ENCODE measurements at regions not wholly inside any gene's neighbourhood (a gene's known extent, or its start where the extent isn't known, plus 50 kb on each side); places are given as distances from the start of the nearest gene placed in this dataset.

- Histone ChIP-seq H2BK5ac (ENCODE audit: low read depth, low read length) (no peak overlapping the region), H3K23me2 (ENCODE audit: low read depth, low read length) (no peaks in the 10 kb centered on the region), H3K23ac (ENCODE audit: insufficient read length) (no peak overlapping the region), H3K4me2 (ENCODE audit: insufficient read depth in 1 of 2, low read depth in 2 of 2, low read length in 2 of 2) (no peak overlapping the region), H3K79me1 (ENCODE audit: low read depth, low read length) (no peaks in the 10 kb centered on the region), H2AK5ac (ENCODE audit: low read depth, low read length) (no peak overlapping the region), H3K18ac (ENCODE audit: extremely low read depth, low read length) (no peak overlapping the region), H3K79me2 (ENCODE audit: control insufficient read depth in 1 of 2, insufficient read depth in 2 of 2, low read length in 2 of 2) (no peaks in the 10 kb centered on the region), H3K27me3 (replicated peaks in 1 of 4; ENCODE audit: control insufficient read depth in 3 of 4, extremely low read depth in 1 of 4, insufficient read depth in 3 of 4, low read length in 3 of 4) (no peaks in the 10 kb centered on the region), H2AFZ (ENCODE audit: low read length) (no peak overlapping the region), H3K9me3 (ENCODE audit: insufficient read depth in 2 of 2, low read depth in 1 of 2, low read length in 1 of 2) (no peaks in the 10 kb centered on the region), H2BK120ac (replicated peaks; ENCODE audit: low read depth, low read length) (no peak overlapping the region), H3K56ac (replicated peaks; ENCODE audit: insufficient read length, low read depth, low read length) (no peak overlapping the region), H3K4me1 (replicated peaks in 1 of 4; ENCODE audit: control insufficient read depth in 3 of 4, insufficient read depth in 4 of 4, low read length in 3 of 4) (no peaks in the 10 kb centered on the region), H4K8ac (ENCODE audit: extremely low read depth, insufficient read depth, low read length) (0 out of 2 replicates have a peak overlapping the region, but pooled peaks have one; percentile 23), H4K20me1 (replicated peaks in 1 of 2; ENCODE audit: control insufficient read depth in 1 of 2, insufficient read depth in 2 of 2, low read length in 2 of 2) (no peaks in the 10 kb centered on the region), H3K14ac (ENCODE audit: insufficient read length) (no peak overlapping the region), H4K5ac (ENCODE audit: insufficient read length, low read depth, low read length) (no peak overlapping the region), H4K91ac (replicated peaks; ENCODE audit: insufficient read length, low read length) (no peak overlapping the region), H3K27ac (ENCODE audit: low read depth, low read length) (no peak overlapping the region), H3K36me3 (ENCODE audit: control insufficient read depth in 2 of 4, insufficient read depth in 4 of 4, low read length in 3 of 4) (no peaks in the 10 kb centered on the region), H2BK20ac (ENCODE audit: low read length) (no peak overlapping the region), H2BK15ac (ENCODE audit: low read length) (no peak overlapping the region), H2BK12ac (ENCODE audit: low read depth, low read length) (no peak overlapping the region), H3K4me3 (ENCODE audit: extremely low read depth in 1 of 4, insufficient read depth in 2 of 4, low read depth in 3 of 4, low read length in 4 of 4) (no peak overlapping the region), H3K4ac (replicated peaks; ENCODE audit: insufficient read length, low read depth, low read length) (no peak overlapping the region), H3K9ac (replicated peaks in 1 of 4; ENCODE audit: extremely low read depth in 1 of 4, low read depth in 3 of 4, low read length in 3 of 4) (no peak overlapping the region)
- ChIA-PET CTCF (ENCODE audit: partially characterized antibody) (no interaction called here), POLR2A (ENCODE audit: partially characterized antibody) (no interaction called here)
- DNase-seq (ENCODE audit: low read depth in 1 of 2, low spot score in 2 of 2) (peak in 1 of 2 experiments; percentile 11), FAIRE-seq (no peak)
- TF ChIP-seq CREB1 (IDR thresholded peaks at IDR 0.05), result no peak
- no peak for TF ChIP-seq ATF3 (IDR thresholded peaks at IDR 0.05; ENCODE audit: insufficient read depth, low read depth, low read length)
- TF ChIP-seq EGR1 (IDR thresholded peaks at IDR 0.05; ENCODE audit: borderline replicate concordance, low read depth, low read length), result no peak
- TF ChIP-seq SRF (IDR thresholded peaks at IDR 0.05; ENCODE audit: low read depth, low read length), result no peak
- TF ChIP-seq CBX8 (IDR thresholded peaks at IDR 0.05; ENCODE audit: borderline replicate concordance, low read depth, low read length), result no peak
- no peak for TF ChIP-seq CHD2 (IDR thresholded peaks at IDR 0.05; ENCODE audit: low read length)
- TF ChIP-seq RBBP5 (IDR thresholded peaks at IDR 0.05; ENCODE audit: borderline replicate concordance, low read depth, low read length), result no peak
- TF ChIP-seq JUND (IDR thresholded peaks at IDR 0.05; ENCODE audit: low read length), result no peak
- TF ChIP-seq POLR2A (IDR thresholded peaks at IDR 0.05; ENCODE audit: control extremely low read depth in 1 of 2, low read depth in 2 of 2, low read length in 2 of 2), result no peak
- no peak for TF ChIP-seq E2F6 (IDR thresholded peaks at IDR 0.05)
- no peak for TF ChIP-seq EP300 (IDR thresholded peaks at IDR 0.05; ENCODE audit: borderline replicate concordance in 1 of 2, low read depth in 2 of 2, low read length in 2 of 2)
- TF ChIP-seq TAF1 (IDR thresholded peaks at IDR 0.05; ENCODE audit: low read depth, low read length), result no peak
- TF ChIP-seq SIX5 (IDR thresholded peaks at IDR 0.05; ENCODE audit: low read depth, low read length), result no peak
- TF ChIP-seq BACH1 (IDR thresholded peaks at IDR 0.05; ENCODE audit: low read length), result no peak
- TF ChIP-seq SP1 (IDR thresholded peaks at IDR 0.05; ENCODE audit: low read depth, low read length), result no peak
- 87% methylated on average over 4 of the region's 4 CpGs; no CpG with 5 or more reads in 1 of the 2 experiments for WGBS, 2 experiments (ENCODE audit: extremely low coverage in 1 of 2, insufficient coverage in 1 of 2, insufficient read length in 1 of 2, insufficient replicate concordance in 2 of 2, low coverage in 1 of 2, low lambda C conversion rate in 2 of 2, missing lambda C conversion rate in 1 of 2)
These were observed 207.1 kb upstream of the ZNF32 start for GRCh38 chr10:43855667-43856210.

All from H1 (cell line).